ENCODE measurements at regions not wholly inside any gene's neighbourhood (a gene's known extent, or its start where the extent isn't known, plus 50 kb on each side); places are given as distances from the start of the nearest gene placed in this dataset.

- TF ChIP-seq HNF4G (IDR thresholded peaks at IDR 0.05), result no peak
- no peak for TF ChIP-seq TAF1 (conservative IDR thresholded peaks at IDR 0.05)
Measured at GRCh38 chr18:37680911-37681310, 115.3 kb upstream of the CELF4 start.

Measured in liver (tissue), 1 donor.